ENCODE measurements at regions not wholly inside any gene's neighbourhood (a gene's known extent, or its start where the extent isn't known, plus 50 kb on each side); places are given as distances from the start of the nearest gene placed in this dataset.
A peak's percentile ranks its signal among the peaks of the same experiment; 100 is the strongest.

DNA sequence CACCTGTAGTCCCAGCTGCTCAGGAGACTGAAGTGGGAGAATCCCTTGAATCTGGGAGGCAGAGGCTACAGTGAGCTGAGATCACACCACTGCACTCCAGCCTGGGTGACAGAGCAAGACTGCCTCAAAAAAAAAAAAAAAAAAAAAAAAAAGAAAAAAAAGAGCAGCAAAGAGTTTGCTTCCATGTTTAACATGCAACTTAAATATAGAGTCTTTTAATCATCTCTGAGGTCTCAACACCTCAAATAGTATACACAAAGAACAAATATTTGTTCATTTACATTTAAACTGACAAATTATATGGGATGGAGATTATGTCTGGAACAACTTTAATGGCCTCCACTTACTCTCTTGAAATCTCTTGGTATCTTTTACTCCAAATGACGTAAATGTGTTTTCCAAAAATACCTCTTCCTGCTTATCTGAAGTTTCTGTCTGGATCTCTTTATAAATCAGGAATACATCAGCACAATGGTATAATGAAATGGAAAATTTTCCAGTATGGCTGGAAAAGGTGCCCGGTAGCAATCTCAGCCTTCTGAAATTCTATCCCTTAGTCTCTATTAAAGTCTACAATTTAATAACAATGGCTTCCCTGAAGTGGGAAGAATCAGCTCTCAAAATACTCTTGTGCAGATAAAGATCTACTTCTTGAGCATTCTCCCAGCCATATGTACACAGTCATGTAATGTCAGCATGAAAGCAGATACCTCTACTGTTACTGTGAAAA lies 258.5 kb downstream of the OMA1 start:
- no peak for DNase-seq (ENCODE audit: low spot score)
- no peaks in the 10 kb centered on the region for H3K9me3 ChIP-seq (ENCODE audit: low read depth)
- no peak overlapping the region for H3K9ac ChIP-seq
- no peak overlapping the region for H3K27ac ChIP-seq
- Mint-ChIP-seq H3K36me3 (no peaks in the 10 kb centered on the region), H3K9me3 (no peaks in the 10 kb centered on the region), H3K4me3 (no peak overlapping the region), H3K27me3 (ENCODE audit: insufficient read depth, low read depth) (peaks cover 8% of the 10 kb centered on the region), H3K4me1 (peaks cover 7% of the 10 kb centered on the region), H3K27ac (no peak overlapping the region)
- H3K4me1 ChIP-seq, result no peaks in the 10 kb centered on the region
- H4K20me1 ChIP-seq (ENCODE audit: low read depth), result peaks cover 7% of the 10 kb centered on the region
- no peak overlapping the region for H3K4me2 ChIP-seq
- H3K4me3 ChIP-seq, result no peak overlapping the region
- H2AFZ ChIP-seq (replicated peaks), result no peak overlapping the region
- no peaks in the 10 kb centered on the region for H3K79me2 ChIP-seq (ENCODE audit: low read depth)
- TF ChIP-seq EZH2 (IDR thresholded peaks at IDR 0.05) (no peak), EZH2phosphoT487 (IDR thresholded peaks at IDR 0.05) (no peak)
- TF ChIP-seq, protein P1, sequence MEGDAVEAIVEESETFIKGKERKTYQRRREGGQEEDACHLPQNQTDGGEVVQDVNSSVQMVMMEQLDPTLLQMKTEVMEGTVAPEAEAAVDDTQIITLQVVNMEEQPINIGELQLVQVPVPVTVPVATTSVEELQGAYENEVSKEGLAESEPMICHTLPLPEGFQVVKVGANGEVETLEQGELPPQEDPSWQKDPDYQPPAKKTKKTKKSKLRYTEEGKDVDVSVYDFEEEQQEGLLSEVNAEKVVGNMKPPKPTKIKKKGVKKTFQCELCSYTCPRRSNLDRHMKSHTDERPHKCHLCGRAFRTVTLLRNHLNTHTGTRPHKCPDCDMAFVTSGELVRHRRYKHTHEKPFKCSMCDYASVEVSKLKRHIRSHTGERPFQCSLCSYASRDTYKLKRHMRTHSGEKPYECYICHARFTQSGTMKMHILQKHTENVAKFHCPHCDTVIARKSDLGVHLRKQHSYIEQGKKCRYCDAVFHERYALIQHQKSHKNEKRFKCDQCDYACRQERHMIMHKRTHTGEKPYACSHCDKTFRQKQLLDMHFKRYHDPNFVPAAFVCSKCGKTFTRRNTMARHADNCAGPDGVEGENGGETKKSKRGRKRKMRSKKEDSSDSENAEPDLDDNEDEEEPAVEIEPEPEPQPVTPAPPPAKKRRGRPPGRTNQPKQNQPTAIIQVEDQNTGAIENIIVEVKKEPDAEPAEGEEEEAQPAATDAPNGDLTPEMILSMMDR (IDR thresholded peaks at IDR 0.05), result no peak
- H3K36me3 ChIP-seq, result no peaks in the 10 kb centered on the region
- no peaks in the 10 kb centered on the region for H3K27me3 ChIP-seq
- no peaks in the 10 kb centered on the region for H3F3A ChIP-seq (ENCODE audit: low read depth)

DNA sequence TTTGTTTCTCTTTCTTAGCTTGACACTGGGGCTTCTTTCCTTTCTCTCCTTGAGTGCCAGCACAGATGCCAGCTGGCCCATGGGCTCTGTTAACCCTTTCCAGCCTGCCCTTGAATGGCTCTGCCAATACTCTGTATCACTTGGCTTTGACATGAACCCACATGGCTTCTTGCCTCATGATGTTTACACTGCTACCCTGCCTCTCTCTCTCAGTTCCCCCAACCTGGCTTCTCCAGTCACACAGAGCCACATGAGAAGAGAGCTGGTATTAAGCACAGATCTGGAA lies 262.4 kb downstream of the OMA1 start:
- Histone ChIP-seq H3K4me3 (no peak overlapping the region), H3K36me3 (no peaks in the 10 kb centered on the region), H2AFZ (replicated peaks) (no peak overlapping the region), H3K79me2 (ENCODE audit: low read depth) (no peaks in the 10 kb centered on the region), H3K4me2 (no peak overlapping the region), H3K4me1 (peaks cover 5% of the 10 kb centered on the region), H4K20me1 (ENCODE audit: low read depth) (no peaks in the 10 kb centered on the region), H3K9ac (no peak overlapping the region), H3K27ac (no peak overlapping the region), H3F3A (ENCODE audit: low read depth) (no peaks in the 10 kb centered on the region), H3K9me3 (ENCODE audit: low read depth) (no peaks in the 10 kb centered on the region), H3K27me3 (no peaks in the 10 kb centered on the region)
- TF ChIP-seq EZH2 (IDR thresholded peaks at IDR 0.05) (no peak), EZH2phosphoT487 (IDR thresholded peaks at IDR 0.05) (no peak)
- TF ChIP-seq, protein P1 (IDR thresholded peaks at IDR 0.05), result no peak
- Mint-ChIP-seq H3K36me3 (no peaks in the 10 kb centered on the region), H3K27ac (no peak overlapping the region), H3K9me3 (no peaks in the 10 kb centered on the region), H3K4me3 (no peak overlapping the region), H3K27me3 (ENCODE audit: insufficient read depth, low read depth) (peaks cover 9% of the 10 kb centered on the region), H3K4me1 (peaks cover 13% of the 10 kb centered on the region)
- DNase-seq (ENCODE audit: low spot score), result no peak

DNA sequence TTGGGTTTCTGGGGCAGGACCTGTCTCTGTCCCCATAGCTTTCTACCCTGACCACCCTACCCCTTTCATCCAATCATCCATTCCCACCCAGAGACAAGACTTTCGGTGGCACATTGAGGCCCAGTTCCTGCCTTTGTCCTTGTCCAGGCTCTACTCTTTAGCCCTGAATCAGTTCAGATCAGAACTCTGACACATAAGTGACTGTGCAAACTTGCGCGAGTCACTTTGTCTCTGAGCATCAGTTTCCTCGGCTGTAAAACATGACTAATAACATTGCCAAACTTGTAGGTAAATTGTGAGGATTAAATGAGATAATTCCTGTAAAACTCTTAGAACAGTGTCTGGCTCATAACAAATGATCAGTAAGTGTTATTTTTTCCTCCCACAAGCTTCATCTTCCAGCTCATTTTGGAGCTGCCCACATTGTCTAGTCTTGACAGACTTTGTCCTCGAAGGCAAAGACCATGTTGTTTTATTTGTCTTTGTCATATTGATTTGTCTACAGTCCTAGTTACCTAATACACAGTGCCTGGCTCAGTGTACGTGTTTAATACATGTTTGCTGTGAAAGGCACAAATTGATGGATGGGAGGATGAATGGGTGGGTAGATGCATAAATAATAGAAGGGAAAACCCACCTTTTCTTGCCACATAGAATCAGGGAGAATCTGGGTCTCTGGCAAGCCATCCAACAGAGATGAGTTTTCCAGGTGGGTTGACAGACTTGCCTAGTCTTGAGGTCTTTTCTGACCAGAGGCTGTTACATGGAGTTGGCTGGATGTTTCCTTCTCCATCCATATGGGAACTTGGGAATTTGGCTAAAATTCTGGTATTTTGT lies 262.9 kb downstream of the OMA1 start:
- Histone ChIP-seq H3K4me2 (no peak overlapping the region), H4K20me1 (ENCODE audit: low read depth) (no peaks in the 10 kb centered on the region), H3K9ac (no peak overlapping the region), H3F3A (ENCODE audit: low read depth) (no peaks in the 10 kb centered on the region), H3K79me2 (ENCODE audit: low read depth) (no peaks in the 10 kb centered on the region), H3K9me3 (ENCODE audit: low read depth) (no peaks in the 10 kb centered on the region), H3K4me1 (peaks cover 5% of the 10 kb centered on the region), H3K4me3 (no peak overlapping the region), H2AFZ (replicated peaks) (no peak overlapping the region), H3K27ac (no peak overlapping the region), H3K27me3 (no peaks in the 10 kb centered on the region), H3K36me3 (no peaks in the 10 kb centered on the region)
- no peak for DNase-seq (ENCODE audit: low spot score)
- peak overlapping the region; percentile 14 for H3K27ac Mint-ChIP-seq
- TF ChIP-seq, protein P1 (IDR thresholded peaks at IDR 0.05), result no peak
- TF ChIP-seq EZH2 (IDR thresholded peaks at IDR 0.05), result no peak
- TF ChIP-seq EZH2phosphoT487 (IDR thresholded peaks at IDR 0.05), result no peak
- H3K36me3 Mint-ChIP-seq, result no peaks in the 10 kb centered on the region
- no peak overlapping the region for H3K4me3 Mint-ChIP-seq
- no peaks in the 10 kb centered on the region for H3K9me3 Mint-ChIP-seq
- H3K27me3 Mint-ChIP-seq (ENCODE audit: insufficient read depth, low read depth), result peaks cover 9% of the 10 kb centered on the region
- H3K4me1 Mint-ChIP-seq, result peaks cover 13% of the 10 kb centered on the region

Data from neural progenitor cell (in vitro differentiated cells).